T-helper 1 cell treated with Interleukin-12 subunit alpha and Interleukin-12 subunit beta and Interleukin-4 antibody, amounts not matched to agents 30 ng/mL and 1 ng/mL, for 36 hours (primary cell): ENCODE measurements at regions not wholly inside any gene's neighbourhood (a gene's known extent, or its start where the extent isn't known, plus 50 kb on each side); places are given as distances from the start of the nearest gene placed in this dataset.

Experiments
- intact Hi-C: fragments of 100-400 bp; cut with micrococcal nuclease; formaldehyde crosslinking; loops from one replicate; pipeline ENCODE4 v1.15.1; 2024

DNA sequence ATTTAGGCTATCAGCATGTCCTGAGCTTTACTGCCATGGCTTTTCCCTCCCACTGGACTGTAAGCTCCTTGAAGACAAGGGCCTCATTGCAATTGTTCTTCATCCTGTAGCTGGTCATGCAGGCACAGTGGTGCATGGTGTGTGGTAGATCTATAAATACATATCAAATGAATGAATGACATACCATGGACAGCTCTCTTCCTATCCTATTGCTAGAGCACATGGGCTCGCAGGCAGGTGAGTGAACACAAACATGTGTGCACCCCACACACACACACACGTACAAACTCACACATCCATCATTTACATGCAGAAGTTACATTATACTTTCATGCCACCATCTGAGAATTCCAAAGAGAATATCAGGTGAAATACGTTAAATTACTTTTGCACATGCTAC lies 172.9 kb upstream of the RUNX1 start:
- intact Hi-C loops: loop anchor here (1.0 to 10.0 kb wide), 4 partner anchors 49 to 893 kb away; no protein-coding TSS in a partner anchor

DNA sequence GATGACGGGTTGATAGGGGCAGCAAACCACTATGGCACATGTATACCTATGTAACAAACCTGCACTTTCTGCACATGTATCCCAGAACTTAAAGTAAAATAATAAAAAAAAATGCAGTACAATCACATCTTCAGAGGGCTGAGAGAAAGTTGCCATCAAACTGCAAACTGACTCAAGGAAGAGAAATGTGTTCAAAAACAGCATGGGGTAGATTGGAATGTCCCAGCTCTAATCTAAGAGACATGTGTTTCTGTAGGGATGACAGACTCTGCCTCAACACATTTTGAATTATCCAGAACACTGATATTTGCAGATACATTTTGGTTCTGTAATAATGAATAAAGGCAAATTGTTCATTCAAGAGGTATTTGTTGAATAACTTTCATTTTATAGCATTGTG lies 171.2 kb upstream of the RUNX1 start:
- intact Hi-C loops: loop anchor here (10.0 kb wide), 1 partner anchor 894 kb away; no protein-coding TSS in a partner anchor

DNA sequence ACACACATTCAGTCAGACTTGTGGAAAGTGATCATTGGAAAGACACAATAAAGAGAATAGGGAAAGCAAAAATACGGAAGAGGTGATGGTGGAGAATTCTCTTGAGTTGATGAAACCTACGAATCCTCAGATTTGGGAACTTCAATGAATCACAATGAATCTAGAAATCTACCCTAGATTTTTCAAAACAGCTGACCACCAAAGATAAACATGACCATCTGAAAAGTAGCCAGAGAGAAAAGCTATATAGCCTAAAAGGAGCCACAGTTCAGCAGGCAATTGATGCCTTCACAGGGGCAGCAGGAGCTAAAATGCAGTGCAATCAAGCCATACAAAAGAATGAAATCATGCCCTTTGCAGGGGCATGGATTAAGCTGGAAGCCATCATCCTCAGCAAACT lies 170.6 kb upstream of the RUNX1 start:
- intact Hi-C loops: loop anchor here (10.0 kb wide), 1 partner anchor 895 kb away; no protein-coding TSS in a partner anchor

DNA sequence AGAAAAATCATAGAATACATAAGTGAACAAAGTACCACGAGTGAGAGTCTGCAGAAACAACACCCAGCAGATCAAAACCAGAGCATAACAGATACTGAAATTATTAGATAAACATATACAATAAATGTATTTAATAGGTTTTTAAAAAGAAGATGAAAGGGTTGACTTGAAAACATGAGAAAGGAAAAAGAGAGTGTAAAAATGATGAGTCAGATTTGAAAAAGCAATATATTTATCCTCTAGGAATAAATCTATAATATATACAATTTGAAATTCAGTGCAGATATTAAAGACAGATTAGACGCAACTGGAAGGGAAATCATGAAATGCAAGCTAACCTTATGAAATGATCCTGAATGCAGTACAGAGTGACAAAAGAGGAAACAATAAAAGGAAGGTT lies 170.2 kb upstream of the RUNX1 start:
- intact Hi-C loops: no loop called here

DNA sequence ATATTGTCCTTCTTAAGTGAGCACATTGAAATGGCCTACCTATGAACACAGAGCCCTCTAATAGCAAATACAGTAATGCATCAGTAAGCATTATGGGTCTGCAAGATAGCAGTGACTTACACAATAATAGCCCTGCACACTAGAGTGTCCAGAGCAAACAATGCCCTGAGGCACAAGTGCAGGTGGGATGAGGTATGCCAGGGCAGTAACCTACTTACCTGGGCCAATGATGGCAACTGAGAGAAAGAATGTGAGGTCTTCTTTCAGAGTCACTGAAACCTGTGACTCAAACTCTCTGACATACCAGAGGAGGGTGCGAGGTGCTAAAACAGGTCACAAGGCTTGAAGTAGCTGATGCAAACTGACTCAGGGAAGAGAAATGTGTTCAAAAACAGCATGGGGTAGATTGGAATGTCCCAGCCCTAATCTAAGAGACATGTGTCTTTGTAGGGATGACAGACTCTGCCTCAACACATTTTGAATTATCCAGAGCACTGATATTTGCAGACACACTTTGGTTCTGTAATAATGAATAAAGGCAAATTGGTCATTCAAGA lies 168.5 kb upstream of the RUNX1 start:
- intact Hi-C loops: no loop called here

DNA sequence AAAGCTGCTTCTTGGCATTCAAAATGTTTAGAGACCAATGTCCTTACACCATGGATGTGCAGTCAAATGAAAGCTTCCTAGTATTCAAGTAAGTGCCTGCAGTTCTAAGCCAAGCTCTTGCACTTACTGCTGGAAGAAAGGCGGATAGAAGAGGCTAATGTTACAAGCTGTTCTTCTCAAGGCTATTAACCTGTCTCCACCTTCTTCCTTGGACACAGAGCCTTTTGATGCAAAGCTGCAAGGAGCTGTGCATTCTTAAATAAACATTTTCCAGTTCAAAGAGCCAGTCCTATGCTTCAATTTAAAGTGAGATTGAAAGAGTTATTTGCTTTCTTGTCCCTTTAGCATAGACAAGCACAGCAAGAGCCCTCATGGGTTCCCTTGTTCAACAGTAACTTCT lies 167.9 kb upstream of the RUNX1 start:
- intact Hi-C loops: no loop called here

DNA sequence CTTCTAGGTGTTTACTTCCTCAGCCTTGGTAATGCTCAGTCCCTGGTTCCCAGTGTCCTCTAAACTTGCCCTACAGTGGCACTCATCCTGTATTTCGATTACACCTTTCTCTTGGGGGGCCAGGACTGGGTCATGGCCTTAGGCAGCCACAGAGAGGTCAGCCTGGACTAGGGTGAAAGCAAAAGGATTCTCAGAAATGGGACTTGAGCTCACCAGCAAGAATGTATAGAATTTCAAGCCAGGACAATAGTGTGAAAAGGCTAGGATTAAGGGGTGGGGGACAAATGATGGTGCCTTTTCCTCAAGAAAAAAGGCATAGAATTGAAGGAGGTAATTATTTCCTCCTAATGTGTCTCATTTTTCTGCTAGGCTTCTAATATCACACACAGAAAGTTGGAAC lies 166.8 kb upstream of the RUNX1 start:
- intact Hi-C loops: no loop called here

DNA sequence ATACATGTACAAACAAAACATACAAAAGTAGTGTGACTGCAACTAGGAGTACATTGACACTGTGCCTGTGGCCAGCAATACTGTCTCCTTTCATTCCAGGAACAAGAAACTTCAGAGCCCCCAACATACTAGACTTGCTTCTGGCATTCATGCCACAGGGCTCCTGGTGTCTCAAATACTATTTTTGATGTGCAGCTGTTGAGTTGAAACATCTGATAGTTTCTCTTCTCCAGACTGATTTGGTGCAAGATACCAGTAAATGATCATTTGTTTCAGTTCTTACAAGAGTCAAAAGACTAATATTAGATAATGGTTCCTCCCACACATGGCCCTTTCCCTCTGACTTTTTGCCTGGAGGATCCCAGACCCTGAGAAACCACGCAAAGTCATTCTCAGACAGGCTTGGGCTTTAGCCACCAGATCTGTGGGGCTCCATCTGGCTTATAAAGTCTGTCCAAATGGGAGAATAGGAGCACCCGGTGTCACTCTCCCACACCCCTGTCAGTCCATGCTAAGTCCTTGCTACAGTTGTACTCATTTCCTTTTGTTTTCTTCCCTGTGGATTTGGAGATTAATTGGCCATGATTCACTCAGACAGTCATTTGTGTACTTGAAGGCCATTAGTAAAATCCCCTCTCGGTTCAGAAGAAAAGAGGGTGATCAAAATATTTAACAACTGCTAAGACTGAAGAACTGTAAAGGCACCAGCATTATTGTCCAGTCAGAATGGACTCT lies 163.5 kb upstream of the RUNX1 start:
- intact Hi-C loops: no loop called here

DNA sequence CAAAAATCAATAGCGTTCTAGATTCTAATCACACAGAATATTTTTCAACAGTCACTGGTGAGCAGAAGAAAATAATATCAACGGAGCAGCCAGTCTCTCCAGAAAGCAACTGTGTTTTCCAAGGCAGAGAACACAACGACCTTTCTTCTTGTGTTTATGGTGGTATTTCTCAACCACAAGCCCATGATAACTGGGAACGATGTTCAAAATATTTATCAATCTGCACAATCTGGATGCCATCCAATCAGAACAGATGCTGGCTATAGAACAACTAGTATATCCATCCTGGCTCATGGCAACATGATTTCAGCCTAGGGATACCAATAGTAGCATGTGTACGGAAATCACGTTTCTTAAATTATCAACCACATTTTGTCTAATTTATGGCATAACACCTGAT lies 162.7 kb upstream of the RUNX1 start:
- intact Hi-C loops: no loop called here

DNA sequence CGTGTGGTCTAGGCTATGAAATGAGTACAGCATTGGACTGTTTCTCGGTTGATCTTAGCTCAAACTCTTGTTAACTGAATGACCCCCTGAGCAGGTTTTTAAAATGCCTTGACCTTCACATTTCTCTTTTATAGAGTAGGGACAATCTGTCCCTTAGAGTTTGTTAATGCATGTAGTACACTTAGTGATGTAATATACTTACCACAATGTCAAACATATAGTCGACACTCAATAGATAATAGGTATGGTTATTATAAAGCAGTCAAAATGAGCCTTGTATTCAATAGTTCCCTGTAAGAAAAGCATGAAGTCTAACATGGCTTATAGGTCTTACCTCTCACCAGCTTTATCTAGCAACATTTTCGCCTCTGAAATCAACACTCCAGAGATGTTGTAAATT lies 161.0 kb upstream of the RUNX1 start:
- intact Hi-C loops: no loop called here

DNA sequence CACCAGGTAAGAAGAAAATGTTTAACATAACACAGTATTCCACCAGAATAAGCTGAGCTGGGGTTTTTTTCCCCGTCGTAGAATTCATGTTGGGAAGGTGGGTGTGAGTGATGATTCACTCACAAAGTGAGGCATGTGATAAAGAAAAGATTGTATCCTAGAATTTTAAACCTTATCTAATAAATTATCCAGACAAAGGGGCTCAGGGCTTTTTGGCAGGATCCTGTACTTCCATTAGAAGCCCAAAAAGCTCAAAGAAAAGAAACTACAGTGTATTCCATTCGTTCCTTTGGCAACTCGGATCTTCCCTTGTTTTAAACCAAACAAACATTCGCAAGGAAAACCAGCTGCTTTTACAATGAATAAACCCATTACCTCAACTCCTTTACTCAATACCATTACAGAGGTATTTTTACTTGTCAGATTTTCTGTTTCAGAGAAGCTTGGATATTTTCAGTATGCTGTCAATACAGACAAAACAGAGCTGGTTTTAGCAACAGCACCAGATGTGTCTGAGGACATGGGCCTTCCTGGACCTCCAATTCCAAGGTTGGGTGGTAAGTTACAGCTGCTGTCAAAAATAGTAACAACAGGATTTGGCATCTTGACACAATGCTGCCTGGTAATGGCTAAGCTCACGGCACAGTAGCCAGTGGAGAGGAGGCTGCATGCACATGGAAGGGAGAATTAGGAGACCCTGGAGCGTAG lies 159.9 kb upstream of the RUNX1 start:
- intact Hi-C loops: loop anchor here (5.0 kb wide), 3 partner anchors 72 to 322 kb away; no protein-coding TSS in a partner anchor

DNA sequence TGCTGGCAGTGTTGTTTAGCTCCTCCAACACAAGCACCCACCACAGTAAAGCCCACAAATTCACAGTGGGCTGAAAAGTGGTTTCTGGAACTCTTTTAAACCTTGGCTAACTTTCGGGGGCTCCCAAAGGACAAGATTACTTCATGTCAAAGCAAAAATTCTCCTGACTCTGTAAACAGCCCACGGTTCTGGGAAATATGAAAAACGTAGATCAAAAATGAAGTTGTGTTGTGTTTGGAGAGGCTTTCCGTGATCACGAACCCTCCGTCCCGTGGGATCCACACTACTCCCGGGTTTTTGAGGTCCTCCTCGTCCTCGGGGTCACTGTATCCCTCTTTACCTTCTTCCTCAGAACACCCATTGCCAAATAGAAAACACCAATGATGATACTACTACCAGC lies 159.0 kb upstream of the RUNX1 start:
- intact Hi-C loops: loop anchor here (5.0 kb wide), 3 partner anchors 71 to 321 kb away; no protein-coding TSS in a partner anchor

DNA sequence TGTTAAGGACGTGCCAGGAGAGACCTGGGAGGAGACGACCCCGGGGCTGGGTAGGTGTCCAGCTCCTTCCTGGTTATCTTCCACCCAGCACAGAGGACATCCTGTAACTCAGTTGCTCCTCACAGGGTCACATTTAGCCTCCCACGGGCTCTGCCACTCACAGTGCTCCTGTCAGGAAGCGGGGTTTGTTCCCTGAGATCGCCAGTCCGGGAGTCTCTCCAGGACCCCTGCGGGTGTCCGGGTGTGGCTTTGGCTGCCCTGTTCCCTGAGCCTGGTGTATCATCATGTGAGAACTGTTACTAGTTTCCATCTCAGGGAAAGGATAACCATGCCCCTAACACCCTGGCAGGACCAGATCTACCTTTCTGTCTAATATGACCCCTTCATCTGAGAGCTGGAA lies 158.2 kb upstream of the RUNX1 start:
- intact Hi-C loops: loop anchor here (5.0 kb wide), 3 partner anchors 70 to 320 kb away; no protein-coding TSS in a partner anchor

DNA sequence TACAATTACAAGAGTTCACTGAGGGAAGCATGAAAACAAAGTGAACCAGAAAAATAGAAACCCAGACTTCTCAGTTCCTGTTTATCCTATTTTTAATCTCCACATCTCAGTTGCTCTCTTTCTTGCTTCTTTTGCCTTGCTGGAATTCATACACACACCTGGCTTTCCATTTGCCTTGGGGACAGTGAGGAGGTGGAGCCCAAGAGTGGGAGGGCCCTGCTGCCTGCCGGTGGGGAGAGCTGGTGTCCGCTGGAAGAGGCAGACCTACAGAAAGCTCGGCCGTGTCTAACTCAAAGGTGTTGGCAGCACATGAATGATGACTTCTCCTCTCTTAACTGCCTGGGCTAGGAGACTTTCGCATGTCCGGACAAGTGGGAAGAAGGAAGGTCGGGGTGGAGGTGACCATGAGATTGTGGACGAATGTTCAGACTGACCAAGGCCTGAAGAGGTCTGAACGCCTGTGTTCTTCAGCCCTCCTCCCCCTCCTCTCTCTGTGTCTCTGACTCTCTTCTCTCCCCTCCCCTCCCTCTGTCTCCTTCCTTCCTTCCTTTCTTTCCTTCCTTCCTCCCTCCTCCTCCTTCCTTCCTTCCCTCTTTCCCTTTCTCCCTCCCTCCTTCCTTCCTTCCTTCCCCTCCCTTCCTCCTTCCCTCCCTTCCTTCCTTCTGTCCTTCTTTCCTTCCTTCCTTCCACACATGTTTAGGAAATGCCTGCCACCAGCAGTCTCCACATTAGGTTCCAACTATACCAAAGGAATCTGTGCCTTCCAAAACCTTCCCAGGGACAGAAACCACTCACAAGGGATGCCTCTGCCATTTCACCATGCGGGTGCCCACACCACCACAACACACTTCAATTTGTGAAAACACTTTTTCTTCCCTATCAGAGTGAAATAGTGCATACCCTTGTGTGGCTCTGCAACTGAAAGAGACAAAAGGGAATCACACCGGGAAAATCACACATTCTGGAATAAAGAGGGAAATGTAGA lies 157.3 kb upstream of the RUNX1 start:
- intact Hi-C loops: loop anchor here (5.0 kb wide), 3 partner anchors 69 to 319 kb away; no protein-coding TSS in a partner anchor

DNA sequence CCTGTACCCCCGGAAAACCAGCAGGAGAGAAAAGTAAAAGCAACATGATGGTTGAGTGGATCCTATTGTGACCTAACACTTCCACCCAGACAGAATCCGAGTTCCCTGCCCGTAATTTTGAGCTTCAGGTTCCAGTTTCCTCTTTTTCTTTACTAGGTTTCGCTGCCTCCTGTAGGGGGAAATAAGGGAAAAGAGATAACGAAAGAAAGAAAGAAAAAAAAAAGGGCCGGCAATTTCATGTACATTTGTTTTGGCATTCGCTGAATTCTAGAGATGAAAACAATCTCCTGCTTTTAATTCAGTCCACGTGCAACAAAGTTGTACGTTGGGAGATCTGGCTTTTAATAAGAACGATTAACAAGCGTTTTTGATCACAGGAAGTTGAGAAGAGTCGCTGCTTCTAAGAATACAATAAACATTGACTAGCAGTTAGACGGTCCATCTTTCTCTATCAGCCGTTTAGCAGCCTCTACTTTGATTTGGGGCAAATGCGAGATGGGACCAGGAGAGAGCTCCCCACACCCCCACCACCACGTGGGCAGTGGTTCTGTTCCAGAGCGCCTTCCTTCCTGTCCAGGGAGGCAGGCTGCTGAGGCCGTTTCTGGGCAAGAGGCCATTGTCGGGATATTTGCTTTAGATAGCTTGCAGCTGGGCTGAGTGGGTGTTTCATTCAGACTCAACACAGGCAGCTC lies 155.9 kb upstream of the RUNX1 start:
- intact Hi-C loops: loop anchor here (5.0 kb wide), 3 partner anchors 68 to 318 kb away; no protein-coding TSS in a partner anchor

DNA sequence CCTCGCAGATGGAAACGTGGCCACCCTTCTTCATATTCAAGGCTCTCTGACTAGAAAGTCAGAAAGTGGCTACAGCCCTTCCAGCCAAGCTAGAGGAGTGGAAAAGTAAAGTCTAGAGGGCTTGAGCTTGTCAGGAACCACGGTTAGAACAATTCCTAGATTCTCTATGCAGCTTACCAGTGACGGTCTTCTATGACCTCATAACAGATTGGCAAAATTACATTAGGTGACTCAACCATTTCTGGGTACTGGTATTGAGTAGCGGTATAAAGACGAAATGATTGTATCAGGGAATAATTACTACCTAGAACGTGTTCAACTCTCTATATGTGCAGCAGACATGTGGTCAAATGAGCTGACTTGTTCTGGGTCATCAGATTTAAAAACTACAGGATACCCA lies 155.0 kb upstream of the RUNX1 start:
- intact Hi-C loops: no loop called here

DNA sequence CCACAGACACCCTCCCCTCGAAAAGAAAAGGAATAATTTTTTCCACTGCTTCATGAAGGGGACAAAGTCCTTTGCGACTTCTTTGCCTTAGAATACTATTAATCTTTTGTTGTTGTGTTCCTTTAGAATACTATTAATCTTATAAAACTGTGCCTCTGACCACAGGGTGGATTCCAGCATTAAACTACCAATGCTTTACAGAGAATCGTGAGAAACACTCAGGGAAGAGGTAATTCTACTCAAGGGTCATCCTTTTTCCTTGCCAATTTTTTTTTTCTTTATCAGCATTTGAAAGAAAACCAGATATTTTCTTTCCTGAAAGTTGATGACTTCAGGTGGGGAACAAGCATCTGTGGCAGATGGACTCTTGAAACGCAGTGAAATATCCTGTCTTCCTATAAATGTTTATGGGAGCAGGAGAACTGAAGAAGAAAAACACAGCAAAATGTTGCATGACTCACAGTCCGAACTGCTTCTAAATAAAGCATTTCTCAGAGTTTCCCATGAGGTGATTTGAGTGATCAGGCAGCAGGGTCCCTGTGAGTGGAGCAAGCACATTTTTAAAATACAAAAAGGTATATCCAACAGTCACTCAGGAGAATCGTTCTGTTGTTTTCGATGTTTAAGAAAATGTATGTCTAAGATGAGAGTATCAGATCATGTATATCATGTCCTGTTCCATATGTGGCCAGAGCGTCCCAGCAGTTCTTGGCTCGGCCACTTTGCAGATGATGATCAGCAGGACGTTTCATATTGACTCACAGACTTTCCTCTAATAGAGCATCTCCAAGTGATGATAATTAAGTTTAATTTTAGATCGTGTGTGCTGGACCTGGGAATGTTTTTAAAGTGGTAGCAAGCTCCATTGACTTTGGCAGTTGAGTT lies 154.2 kb upstream of the RUNX1 start:
- intact Hi-C loops: no loop called here

DNA sequence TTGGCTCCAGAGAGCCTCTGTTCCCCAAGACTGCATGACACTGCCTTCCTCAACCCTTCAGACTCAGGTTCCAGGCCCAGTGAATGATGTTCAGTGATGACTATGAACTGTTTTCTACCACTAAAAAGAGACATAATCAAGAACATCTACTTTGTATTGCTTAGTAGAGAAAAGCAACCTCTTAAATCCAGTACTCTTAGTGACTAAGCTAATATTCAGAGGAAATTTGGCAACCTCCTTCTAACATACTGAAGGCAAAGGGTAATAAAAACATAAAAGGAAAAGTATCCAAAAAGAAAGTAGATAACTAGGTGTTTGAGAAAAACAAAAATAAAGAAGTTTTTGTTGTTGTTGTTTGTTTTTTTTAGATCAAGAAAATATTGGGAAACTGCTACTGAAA lies 153.3 kb upstream of the RUNX1 start:
- intact Hi-C loops: no loop called here

DNA sequence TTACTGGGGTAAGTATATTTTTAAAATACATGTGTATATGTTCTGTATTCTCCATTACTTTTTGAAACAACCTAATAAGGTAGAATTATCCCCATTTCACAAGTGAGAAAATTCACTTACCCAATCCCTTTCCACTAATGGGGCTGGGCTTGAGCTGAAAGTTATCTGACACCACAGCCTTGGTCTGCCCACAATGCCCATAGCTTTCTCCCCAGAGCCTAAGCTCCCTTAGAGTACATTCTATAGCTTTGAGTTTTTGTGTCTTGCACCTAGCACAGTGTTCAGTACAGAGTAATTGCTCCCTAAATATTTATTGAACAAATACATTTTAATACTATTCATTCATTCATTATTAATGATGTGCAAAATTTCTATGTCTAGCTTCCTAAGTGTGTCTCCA lies 152.7 kb upstream of the RUNX1 start:
- intact Hi-C loops: no loop called here
